ENCODE measurements at regions not wholly inside any gene's neighbourhood (a gene's known extent, or its start where the extent isn't known, plus 50 kb on each side); places are given as distances from the start of the nearest gene placed in this dataset.

DNA sequence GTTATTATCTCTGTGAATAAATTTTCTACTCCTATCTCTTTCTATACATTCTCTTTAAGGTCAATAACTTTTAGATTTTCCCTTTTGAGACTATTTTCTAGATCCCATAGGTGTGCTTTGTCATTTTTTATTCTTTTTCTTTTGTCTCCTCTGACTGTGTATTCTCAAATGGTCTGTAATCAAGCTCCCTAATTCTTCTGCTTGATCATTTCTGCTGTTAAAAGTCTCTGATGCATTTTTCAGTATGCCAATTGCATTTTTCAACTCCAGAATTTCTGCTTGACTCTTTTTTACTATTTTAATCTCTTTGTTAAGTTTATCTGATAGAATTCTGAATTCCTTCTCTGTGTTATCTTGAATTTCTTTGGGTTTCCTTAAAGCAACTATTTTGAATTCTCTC lies 78.2 kb downstream of the THNSL1 start:
- TF ChIP-seq, protein P1, sequence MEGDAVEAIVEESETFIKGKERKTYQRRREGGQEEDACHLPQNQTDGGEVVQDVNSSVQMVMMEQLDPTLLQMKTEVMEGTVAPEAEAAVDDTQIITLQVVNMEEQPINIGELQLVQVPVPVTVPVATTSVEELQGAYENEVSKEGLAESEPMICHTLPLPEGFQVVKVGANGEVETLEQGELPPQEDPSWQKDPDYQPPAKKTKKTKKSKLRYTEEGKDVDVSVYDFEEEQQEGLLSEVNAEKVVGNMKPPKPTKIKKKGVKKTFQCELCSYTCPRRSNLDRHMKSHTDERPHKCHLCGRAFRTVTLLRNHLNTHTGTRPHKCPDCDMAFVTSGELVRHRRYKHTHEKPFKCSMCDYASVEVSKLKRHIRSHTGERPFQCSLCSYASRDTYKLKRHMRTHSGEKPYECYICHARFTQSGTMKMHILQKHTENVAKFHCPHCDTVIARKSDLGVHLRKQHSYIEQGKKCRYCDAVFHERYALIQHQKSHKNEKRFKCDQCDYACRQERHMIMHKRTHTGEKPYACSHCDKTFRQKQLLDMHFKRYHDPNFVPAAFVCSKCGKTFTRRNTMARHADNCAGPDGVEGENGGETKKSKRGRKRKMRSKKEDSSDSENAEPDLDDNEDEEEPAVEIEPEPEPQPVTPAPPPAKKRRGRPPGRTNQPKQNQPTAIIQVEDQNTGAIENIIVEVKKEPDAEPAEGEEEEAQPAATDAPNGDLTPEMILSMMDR (IDR thresholded peaks at IDR 0.05): no peak
- TF ChIP-seq POLR2A (IDR thresholded peaks at IDR 0.05): no peak

Data from thyroid gland (tissue), 4 donors.